GM18907 (cell line): ENCODE measurements at regions not wholly inside any gene's neighbourhood (a gene's known extent, or its start where the extent isn't known, plus 50 kb on each side); places are given as distances from the start of the nearest gene placed in this dataset.
"Not testable (repeated sequence)": the region's sequence is repeated elsewhere in the genome, so short reads cannot be mapped to it uniquely, and the experiment has no call there.

Experiments
- ATAC-seq: cut with Tn5 transposase; IDR thresholded peaks from one replicate; pipeline ENCODE4 v1.9.1; 2021; ENCODE audit warnings: mild to moderate bottlenecking, moderate library complexity; ENCODE audit not compliant: unreplicated experiment

- ATAC-seq: no peak
Observed at GRCh38 chr13:97719736-97720135, 233.7 kb upstream of the IPO5 start.

GRCh38 chr13:97720896-97721295 is 232.6 kb upstream of the IPO5 start:
- no peak for ATAC-seq

- ATAC-seq: no peak
Observed at GRCh38 chr13:97723655-97724054, 229.8 kb upstream of the IPO5 start.

GRCh38 chr13:97724450-97724849 is 229.0 kb upstream of the IPO5 start:
- ATAC-seq: no peak

GRCh38 chr13:97726664-97727280 is 226.7 kb upstream of the IPO5 start:
- no peak for ATAC-seq

GRCh38 chr13:97727991-97728390 is 225.5 kb upstream of the IPO5 start:
- no peak for ATAC-seq

- ATAC-seq: no peak
Observed at GRCh38 chr13:97736436-97736835, 217.0 kb upstream of the IPO5 start.

- no peak for ATAC-seq
Observed at GRCh38 chr13:97742084-97742483, 211.4 kb upstream of the IPO5 start.

GRCh38 chr13:97743938-97744337 is 209.5 kb upstream of the IPO5 start:
- ATAC-seq: no peak

GRCh38 chr13:97746649-97747048 is 206.8 kb upstream of the IPO5 start:
- ATAC-seq: no peak

- no peak for ATAC-seq
Observed at GRCh38 chr13:97749174-97749573, 204.3 kb upstream of the IPO5 start.

- no peak for ATAC-seq
Observed at GRCh38 chr13:97751477-97751876, 202.0 kb upstream of the IPO5 start.

- no peak for ATAC-seq
Observed at GRCh38 chr13:97752961-97753668, 200.4 kb upstream of the IPO5 start.

- no peak for ATAC-seq
Observed at GRCh38 chr13:97753942-97754670, 199.4 kb upstream of the IPO5 start.

GRCh38 chr13:97757807-97758206 is 195.7 kb upstream of the IPO5 start:
- ATAC-seq: no peak

- ATAC-seq: no peak
Observed at GRCh38 chr13:97758317-97758716, 195.2 kb upstream of the IPO5 start.

GRCh38 chr13:97761796-97762540 is 191.5 kb upstream of the IPO5 start:
- ATAC-seq: no peak

- no peak for ATAC-seq
Observed at GRCh38 chr13:97766749-97767148, 186.7 kb upstream of the IPO5 start.

GRCh38 chr13:97768134-97768533 is 185.3 kb upstream of the IPO5 start:
- ATAC-seq: no peak

- not testable (repeated sequence) for ATAC-seq
Observed at GRCh38 chr13:97770231-97770630, 183.2 kb upstream of the IPO5 start.

GRCh38 chr13:97772466-97772865 is 181.0 kb upstream of the IPO5 start:
- not testable (repeated sequence) for ATAC-seq
